ENCODE measurements at regions not wholly inside any gene's neighbourhood (a gene's known extent, or its start where the extent isn't known, plus 50 kb on each side); places are given as distances from the start of the nearest gene placed in this dataset.

DNA sequence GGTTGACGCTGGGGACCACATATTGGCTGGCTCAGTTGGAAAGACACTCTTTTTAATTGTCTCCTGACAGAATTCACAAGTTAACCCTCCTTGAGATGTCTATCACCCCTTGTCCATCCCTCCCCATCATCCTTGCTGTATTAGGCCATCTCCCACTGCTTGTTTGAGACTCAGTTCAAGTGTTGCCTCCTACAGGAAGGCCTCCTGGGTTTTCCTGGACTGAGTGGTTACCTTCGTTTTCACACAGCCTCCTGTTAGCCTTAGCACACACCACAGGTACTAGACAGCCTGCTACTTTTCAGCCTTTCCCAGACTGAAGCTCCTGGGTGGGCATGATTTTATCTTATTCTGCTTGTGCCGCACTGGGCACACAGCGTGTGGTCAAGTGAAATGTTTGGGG is 145.3 kb upstream of the STX18 start:
- H3K27ac ChIP-seq (ENCODE audit: low read depth, low read length) = no peak overlapping the region
- no peaks in the 10 kb centered on the region for H3K36me3 ChIP-seq (ENCODE audit: control insufficient read depth in 1 of 2, insufficient read depth in 2 of 2, low read length in 2 of 2)
- no peak for DNase-seq (ENCODE audit: low read depth, low spot score)
- intact Hi-C loops (cut with micrococcal nuclease) = no loop called here
- TF ChIP-seq YY1 (IDR thresholded peaks at IDR 0.05; ENCODE audit: extremely low read depth, insufficient replicate concordance, low read depth, low read length) = no peak
- no peak for TF ChIP-seq EZH2 (IDR thresholded peaks at IDR 0.05)
- H3K9me2 ChIP-seq (ENCODE audit: insufficient read depth) = no peaks in the 10 kb centered on the region
- ATAC-seq = no peak
- peaks cover 6 to 22% of the 10 kb centered on the region in 2 experiments; a peak in 3 of 4 replicates for H3K4me1 ChIP-seq (ENCODE audit: control insufficient read depth in 1 of 2, insufficient read depth in 2 of 2, low read length in 2 of 2)
- H3K27me3 ChIP-seq (ENCODE audit: insufficient read depth, low read length) = no peaks in the 10 kb centered on the region
- ChIA-PET RAD21 (ENCODE audit: low non-redundant PET in 1 of 2, low total read pairs in 2 of 2, uncharacterized antibody in 2 of 2, unreplicated experiment in 2 of 2) (no interaction called here), CTCF (no interaction called here), POLR2A (no interaction called here)
- no peaks in the 10 kb centered on the region for H3K79me2 ChIP-seq (ENCODE audit: insufficient read depth, low read length)
- H3K9me3 ChIP-seq (ENCODE audit: control insufficient read depth in 1 of 2, insufficient read depth in 1 of 2, low read depth in 1 of 2, low read length in 2 of 2) = no peaks in the 10 kb centered on the region
- no peak overlapping the region for H3K4me3 ChIP-seq (replicated peaks in 1 of 2; ENCODE audit: low read depth in 1 of 2, low read length in 2 of 2)
- BruUV-seq (replicated peaks) = no TSS peak
- H4K20me1 ChIP-seq (ENCODE audit: insufficient read depth) = no peaks in the 10 kb centered on the region
- no peak overlapping the region for H3K4me2 ChIP-seq (ENCODE audit: low read length)
- no peak overlapping the region for H2AFZ ChIP-seq (ENCODE audit: low read depth, low read length, poor library complexity, severe bottlenecking)
- no peak overlapping the region for H3K9ac ChIP-seq (ENCODE audit: low read length)

DNA sequence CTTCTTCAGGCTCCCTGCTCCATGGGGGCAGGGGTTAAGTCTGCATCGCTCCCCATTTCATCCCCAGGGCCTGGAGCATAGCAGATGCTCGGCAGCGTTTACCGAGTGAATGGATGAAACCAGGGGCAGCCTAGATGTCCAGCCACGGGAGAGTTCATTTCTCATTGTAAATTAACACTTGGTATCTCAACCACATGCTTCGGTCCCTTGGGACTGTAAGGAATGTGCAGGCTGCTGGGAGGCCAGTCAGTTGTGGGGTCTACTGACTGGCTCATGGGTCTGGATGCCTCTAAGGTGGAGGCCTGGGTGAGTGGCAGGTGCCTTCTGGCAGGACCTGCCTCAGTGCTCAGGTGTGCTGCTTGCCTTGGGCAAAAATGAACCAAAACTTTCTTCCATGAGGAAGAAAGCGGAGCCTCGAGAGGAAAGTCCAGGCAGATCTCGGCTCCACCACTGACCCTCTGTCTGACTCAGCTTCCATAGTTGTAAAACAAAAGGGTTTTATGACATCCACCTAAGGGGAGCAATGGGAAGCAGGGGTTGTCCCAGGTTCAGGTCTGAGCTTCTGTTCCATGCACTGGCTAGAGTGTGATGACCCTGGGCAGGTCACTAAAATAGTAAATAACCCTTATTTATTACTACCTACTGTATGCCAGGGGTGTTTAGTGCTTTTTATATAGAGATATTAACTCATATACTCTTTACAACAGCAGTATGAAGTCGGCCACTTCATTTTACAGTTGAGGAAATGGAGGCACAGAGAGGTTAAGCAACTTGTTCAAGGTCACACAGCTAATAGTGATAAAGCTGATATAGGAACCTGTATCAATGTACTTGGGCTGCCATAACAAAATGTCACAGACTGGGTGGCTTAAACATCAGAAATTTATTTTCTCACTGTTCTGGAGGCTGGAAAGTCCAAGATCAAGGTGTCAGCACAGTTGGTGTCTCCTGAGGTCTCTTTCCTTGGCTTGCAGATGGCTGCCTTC is 144.3 kb upstream of the STX18 start:
- no peak overlapping the region for H3K27ac ChIP-seq (ENCODE audit: low read depth, low read length)
- no TSS peak for BruUV-seq (replicated peaks)
- H2AFZ ChIP-seq (ENCODE audit: low read depth, low read length, poor library complexity, severe bottlenecking) = no peak overlapping the region
- intact Hi-C loops (cut with micrococcal nuclease) = no loop called here
- no peak for ATAC-seq
- POLR2A ChIA-PET = no interaction called here
- CTCF ChIA-PET = no interaction called here
- no peak overlapping the region for H3K4me2 ChIP-seq (ENCODE audit: low read length)
- TF ChIP-seq SP1 (IDR thresholded peaks at IDR 0.05; ENCODE audit: low read depth) (no peak), EZH2 (IDR thresholded peaks at IDR 0.05) (no peak), YY1 (IDR thresholded peaks at IDR 0.05; ENCODE audit: extremely low read depth, insufficient replicate concordance, low read depth, low read length) (no peak), TCF7L2 (IDR thresholded peaks at IDR 0.05; ENCODE audit: borderline replicate concordance, extremely low read depth, insufficient read depth, insufficient read length) (no peak)
- TF ChIP-seq, protein P1, sequence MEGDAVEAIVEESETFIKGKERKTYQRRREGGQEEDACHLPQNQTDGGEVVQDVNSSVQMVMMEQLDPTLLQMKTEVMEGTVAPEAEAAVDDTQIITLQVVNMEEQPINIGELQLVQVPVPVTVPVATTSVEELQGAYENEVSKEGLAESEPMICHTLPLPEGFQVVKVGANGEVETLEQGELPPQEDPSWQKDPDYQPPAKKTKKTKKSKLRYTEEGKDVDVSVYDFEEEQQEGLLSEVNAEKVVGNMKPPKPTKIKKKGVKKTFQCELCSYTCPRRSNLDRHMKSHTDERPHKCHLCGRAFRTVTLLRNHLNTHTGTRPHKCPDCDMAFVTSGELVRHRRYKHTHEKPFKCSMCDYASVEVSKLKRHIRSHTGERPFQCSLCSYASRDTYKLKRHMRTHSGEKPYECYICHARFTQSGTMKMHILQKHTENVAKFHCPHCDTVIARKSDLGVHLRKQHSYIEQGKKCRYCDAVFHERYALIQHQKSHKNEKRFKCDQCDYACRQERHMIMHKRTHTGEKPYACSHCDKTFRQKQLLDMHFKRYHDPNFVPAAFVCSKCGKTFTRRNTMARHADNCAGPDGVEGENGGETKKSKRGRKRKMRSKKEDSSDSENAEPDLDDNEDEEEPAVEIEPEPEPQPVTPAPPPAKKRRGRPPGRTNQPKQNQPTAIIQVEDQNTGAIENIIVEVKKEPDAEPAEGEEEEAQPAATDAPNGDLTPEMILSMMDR (IDR thresholded peaks at IDR 0.05 in 2 of 3, conservative IDR thresholded peaks at IDR 0.05 in 1 of 3; ENCODE audit: borderline replicate concordance in 1 of 3, insufficient read depth in 1 of 3, low read depth in 2 of 3, low read length in 2 of 3) = no peak
- TF ChIP-seq, protein P2, sequence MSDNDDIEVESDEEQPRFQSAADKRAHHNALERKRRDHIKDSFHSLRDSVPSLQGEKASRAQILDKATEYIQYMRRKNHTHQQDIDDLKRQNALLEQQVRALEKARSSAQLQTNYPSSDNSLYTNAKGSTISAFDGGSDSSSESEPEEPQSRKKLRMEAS (IDR thresholded peaks at IDR 0.05) = no peak
- no peak overlapping the region for H3K9ac ChIP-seq (ENCODE audit: low read length)
- H3K9me2 ChIP-seq (ENCODE audit: insufficient read depth) = no peaks in the 10 kb centered on the region
- H3K36me3 ChIP-seq (ENCODE audit: control insufficient read depth in 1 of 2, insufficient read depth in 2 of 2, low read length in 2 of 2) = no peaks in the 10 kb centered on the region
- peaks cover 6 to 18% of the 10 kb centered on the region in 2 experiments; a peak in 3 of 4 replicates for H3K4me1 ChIP-seq (ENCODE audit: control insufficient read depth in 1 of 2, insufficient read depth in 2 of 2, low read length in 2 of 2)
- no peaks in the 10 kb centered on the region for H3K27me3 ChIP-seq (ENCODE audit: insufficient read depth, low read length)
- RAD21 ChIA-PET (ENCODE audit: low non-redundant PET in 1 of 2, low total read pairs in 2 of 2, uncharacterized antibody in 2 of 2, unreplicated experiment in 2 of 2) = no interaction called here
- DNase-seq (ENCODE audit: low read depth, low spot score) = no peak
- no peaks in the 10 kb centered on the region for H4K20me1 ChIP-seq (ENCODE audit: insufficient read depth)
- H3K79me2 ChIP-seq (ENCODE audit: insufficient read depth, low read length) = no peaks in the 10 kb centered on the region
- no peaks in the 10 kb centered on the region for H3K9me3 ChIP-seq (ENCODE audit: control insufficient read depth in 1 of 2, insufficient read depth in 1 of 2, low read depth in 1 of 2, low read length in 2 of 2)
- no peak overlapping the region for H3K4me3 ChIP-seq (replicated peaks in 1 of 2; ENCODE audit: low read depth in 1 of 2, low read length in 2 of 2)
